ENCODE measurements at regions not wholly inside any gene's neighbourhood (a gene's known extent, or its start where the extent isn't known, plus 50 kb on each side); places are given as distances from the start of the nearest gene placed in this dataset.

DNA sequence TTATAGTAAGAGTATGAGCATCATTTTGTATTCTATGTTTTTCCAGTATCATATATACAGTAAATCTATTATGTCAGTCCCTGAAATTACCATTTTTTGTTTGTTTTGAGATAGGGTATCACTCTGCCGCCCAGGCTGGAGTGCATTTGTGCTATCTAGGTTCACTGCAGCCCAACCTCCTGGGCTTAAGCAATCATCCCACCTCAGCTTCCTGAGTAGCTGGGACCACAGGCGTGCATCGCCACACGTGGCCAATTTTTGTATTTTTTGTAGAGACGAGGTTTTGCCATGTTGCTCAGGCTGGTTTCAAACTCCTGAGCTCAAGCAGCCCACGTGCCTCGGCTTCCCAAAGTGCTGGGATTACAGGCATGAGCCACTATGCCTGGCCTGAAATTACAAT is 85.6 kb downstream of the ZNF330 start:
- TF ChIP-seq, protein P1, sequence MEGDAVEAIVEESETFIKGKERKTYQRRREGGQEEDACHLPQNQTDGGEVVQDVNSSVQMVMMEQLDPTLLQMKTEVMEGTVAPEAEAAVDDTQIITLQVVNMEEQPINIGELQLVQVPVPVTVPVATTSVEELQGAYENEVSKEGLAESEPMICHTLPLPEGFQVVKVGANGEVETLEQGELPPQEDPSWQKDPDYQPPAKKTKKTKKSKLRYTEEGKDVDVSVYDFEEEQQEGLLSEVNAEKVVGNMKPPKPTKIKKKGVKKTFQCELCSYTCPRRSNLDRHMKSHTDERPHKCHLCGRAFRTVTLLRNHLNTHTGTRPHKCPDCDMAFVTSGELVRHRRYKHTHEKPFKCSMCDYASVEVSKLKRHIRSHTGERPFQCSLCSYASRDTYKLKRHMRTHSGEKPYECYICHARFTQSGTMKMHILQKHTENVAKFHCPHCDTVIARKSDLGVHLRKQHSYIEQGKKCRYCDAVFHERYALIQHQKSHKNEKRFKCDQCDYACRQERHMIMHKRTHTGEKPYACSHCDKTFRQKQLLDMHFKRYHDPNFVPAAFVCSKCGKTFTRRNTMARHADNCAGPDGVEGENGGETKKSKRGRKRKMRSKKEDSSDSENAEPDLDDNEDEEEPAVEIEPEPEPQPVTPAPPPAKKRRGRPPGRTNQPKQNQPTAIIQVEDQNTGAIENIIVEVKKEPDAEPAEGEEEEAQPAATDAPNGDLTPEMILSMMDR (IDR thresholded peaks at IDR 0.05) = no peak
- no peaks in the 10 kb centered on the region for H3K4me1 ChIP-seq

DNA sequence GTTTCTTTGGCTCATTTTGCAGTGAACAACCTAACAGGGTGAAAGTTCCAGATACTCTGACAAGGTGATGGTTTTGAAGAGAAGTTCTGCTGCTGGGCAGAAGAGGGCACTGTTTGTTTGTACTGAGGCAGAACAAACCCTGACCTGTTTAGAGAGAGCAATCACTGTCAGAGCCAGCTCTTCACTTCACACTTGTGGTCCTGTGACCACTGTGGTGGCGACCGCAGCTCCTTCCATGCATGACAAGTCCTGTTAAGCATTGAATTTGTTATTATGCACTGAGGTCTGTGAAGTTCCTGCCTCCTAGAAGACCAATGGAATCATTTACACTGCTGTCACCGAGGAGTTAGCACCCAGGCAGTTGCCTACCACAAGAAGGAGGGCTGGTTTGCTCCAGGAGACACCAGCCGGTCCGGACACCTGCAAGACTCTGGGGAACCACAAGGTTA is 86.6 kb downstream of the ZNF330 start:
- Histone ChIP-seq H3K27ac (no peak overlapping the region), H3K4me3 (no peak overlapping the region), H3K9me3 (no peaks in the 10 kb centered on the region), H3K27me3 (no peaks in the 10 kb centered on the region), H3K4me1 (no peaks in the 10 kb centered on the region), H3K36me3 (no peaks in the 10 kb centered on the region)
- WGBS, 2 donors = 40 to 51% methylated on average over 5 of the region's 5 CpGs
- DNase-seq (peak in 3 of 6 donors; percentile 16 to 56 (median 25)), FAIRE-seq (no peak), ATAC-seq (peak; percentile 76 to 97 (median 94))
- TF ChIP-seq, protein P1 (IDR thresholded peaks at IDR 0.05) = peak; percentile 44 to 65 (median 54)
- intact Hi-C loops (cut with DNase I) = no loop called here

More for the DNA sequence above, 85.6 kb downstream of the ZNF330 start:
- H3K4me3 ChIP-seq = no peak overlapping the region
- H3K27ac ChIP-seq = no peak overlapping the region
- no peaks in the 10 kb centered on the region for H3K9me3 ChIP-seq
- DNase-seq = no peak
- 71 to 72% methylated on average over 7 of the region's 7 CpGs for WGBS, 2 donors
- no peaks in the 10 kb centered on the region for H3K27me3 ChIP-seq
- no peak for ATAC-seq
- H3K36me3 ChIP-seq = no peaks in the 10 kb centered on the region
- FAIRE-seq = no peak
- intact Hi-C loops (cut with DNase I) = no loop called here

DNA sequence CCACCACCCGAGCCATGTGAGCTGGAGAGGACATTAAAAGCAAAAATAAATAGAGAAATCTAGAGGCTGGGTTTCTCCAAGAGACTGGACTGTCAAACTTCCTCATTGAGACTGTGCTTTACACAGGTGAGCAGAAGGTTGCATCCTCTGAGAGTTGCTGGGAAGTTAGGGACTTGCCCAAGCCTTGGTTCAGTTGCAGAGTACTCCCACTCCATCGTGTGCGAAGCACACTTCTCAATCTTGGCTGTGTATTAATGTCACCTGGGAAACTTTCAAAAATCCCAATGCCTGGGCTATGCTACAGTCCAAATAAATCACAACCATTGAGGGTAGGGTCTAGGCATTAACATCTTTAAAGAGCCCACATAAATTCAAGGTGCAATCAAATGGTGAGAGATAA is 89.2 kb downstream of the ZNF330 start:
- 86 to 90% methylated on average over 3 of the region's 3 CpGs for WGBS, 2 donors
- H3K9me3 ChIP-seq = no peaks in the 10 kb centered on the region
- H3K4me3 ChIP-seq = no peak overlapping the region
- ATAC-seq (no peak), DNase-seq (no peak), FAIRE-seq (no peak)
- H3K27me3 ChIP-seq = no peaks in the 10 kb centered on the region
- H3K27ac ChIP-seq = no peak overlapping the region
- no peaks in the 10 kb centered on the region for H3K4me1 ChIP-seq
- TF ChIP-seq, protein P1 (IDR thresholded peaks at IDR 0.05) = no peak
- H3K36me3 ChIP-seq = no peaks in the 10 kb centered on the region
- intact Hi-C loops (cut with DNase I) = no loop called here

DNA sequence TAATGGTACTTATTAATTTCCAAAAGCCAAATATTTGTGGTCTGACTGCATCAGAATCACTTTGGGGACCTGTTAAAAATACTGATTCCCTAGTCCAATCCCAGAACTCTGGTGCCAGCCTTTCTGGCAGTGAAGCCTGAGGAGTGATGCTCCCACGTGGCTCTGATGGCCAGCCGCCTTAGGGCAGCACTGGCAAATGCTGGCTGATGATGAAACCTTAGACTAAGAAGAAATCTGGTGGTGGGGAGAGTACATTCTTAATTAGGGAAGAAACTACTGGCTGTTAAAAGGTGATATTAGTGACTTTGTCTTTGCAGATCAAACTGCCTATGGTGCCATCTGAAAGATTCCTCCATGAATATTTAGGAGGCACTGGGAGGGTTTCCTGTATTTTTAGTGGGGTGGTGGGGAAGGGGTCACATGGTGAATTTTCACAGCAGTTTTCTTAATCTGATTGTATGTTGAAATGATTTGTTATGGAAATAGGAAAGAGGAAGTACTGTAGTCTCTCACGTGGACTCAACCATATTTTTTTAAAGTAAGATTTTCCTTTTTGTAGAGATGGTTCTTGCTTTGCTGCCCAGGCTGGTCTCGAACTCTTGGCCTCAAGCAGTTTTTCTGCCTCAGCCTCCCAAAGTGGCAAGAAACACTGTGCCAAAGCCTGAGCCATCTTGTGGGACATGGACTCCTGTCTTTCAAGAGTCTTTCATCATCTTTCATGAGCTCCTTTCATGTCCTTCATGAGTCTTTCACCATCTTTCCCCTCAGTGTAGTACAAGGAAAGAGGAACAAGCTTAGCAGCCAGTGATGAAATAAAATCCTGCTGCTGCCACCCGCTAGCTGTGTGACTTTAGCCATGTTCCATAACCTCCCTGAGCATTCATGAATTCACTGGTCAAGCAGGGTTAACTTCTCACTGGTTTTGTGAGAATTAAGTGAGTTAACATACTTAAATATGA is 90.8 kb downstream of the ZNF330 start:
- Histone ChIP-seq H3K27ac (no peak overlapping the region), H3K9me3 (no peaks in the 10 kb centered on the region), H3K27me3 (no peaks in the 10 kb centered on the region), H3K36me3 (no peaks in the 10 kb centered on the region), H3K4me3 (no peak overlapping the region), H3K4me1 (no peaks in the 10 kb centered on the region)
- FAIRE-seq = no peak
- WGBS, 2 donors = 82 to 94% methylated on average over 5 of the region's 5 CpGs
- TF ChIP-seq, protein P1 (IDR thresholded peaks at IDR 0.05) = no peak
- no peak for DNase-seq
- intact Hi-C loops (cut with DNase I) = no loop called here
- ATAC-seq = peak in 1 of 4 donors; percentile 39

DNA sequence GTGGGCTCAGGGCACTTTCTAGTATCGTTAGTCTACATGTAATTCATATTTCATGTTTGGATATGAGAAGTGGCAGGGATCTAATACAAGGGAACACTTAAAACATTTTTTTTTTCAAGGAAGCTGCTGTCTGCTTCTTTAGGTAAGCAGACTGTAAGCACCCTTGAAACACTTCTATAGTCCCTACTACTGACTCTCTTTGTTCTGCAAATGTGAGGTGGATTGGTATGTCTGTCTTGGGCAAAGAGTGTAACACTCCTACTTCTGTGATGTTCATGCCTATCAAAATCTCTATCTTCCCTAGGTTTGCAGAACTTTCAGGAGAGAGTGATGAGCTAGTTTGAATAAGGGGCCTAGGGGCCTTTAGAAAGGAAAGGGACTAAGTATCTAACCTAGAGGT is 93.9 kb downstream of the ZNF330 start:
- TF ChIP-seq, protein P1 (IDR thresholded peaks at IDR 0.05) = no peak
- Histone ChIP-seq H3K4me3 (no peak overlapping the region), H3K27me3 (no peaks in the 10 kb centered on the region), H3K4me1 (no peaks in the 10 kb centered on the region), H3K9me3 (no peaks in the 10 kb centered on the region), H3K36me3 (no peaks in the 10 kb centered on the region), H3K27ac (no peak overlapping the region)
- DNase-seq (no peak), ATAC-seq (no peak), FAIRE-seq (no peak)
- WGBS, 2 donors = 96 to 100% methylated on average over 1 of the region's 1 CpG
- intact Hi-C loops (cut with DNase I) = no loop called here
